K562 (cell line): ENCODE measurements at regions not wholly inside any gene's neighbourhood (a gene's known extent, or its start where the extent isn't known, plus 50 kb on each side); places are given as distances from the start of the nearest gene placed in this dataset.

ENCODE experiments used
- ATAC-seq: fragments of 200-7000 bp; cut with Tn5 transposase; 3 replicates; pipeline ENCODE4 v1.9.1; 2020; ENCODE audit warnings: moderate library complexity
- BruUV-seq: library from RNA; stranded (reverse); fragments of 400-500 nt; replicated peaks from 2 replicates; lab custom pipeline; 2021; lab: Mats Ljungman, UMichigan
- CTCF ChIA-PET: fragments of 300-600 bp; formaldehyde crosslinking; extraction: SDS; loops from one replicate; lab custom pipeline; 2021; ENCODE audit warnings: low intra/inter-chr PET ratio; lab: Yijun Ruan, JAX
- POLR2A ChIA-PET: fragments of 300-600, 350-650 bp; sonication (Branson Sonifier 250); formaldehyde crosslinking; extraction: SDS; loops from one replicate; lab custom pipeline; 2021; ENCODE audit warnings: antibody characterized with exemption, inconsistent platforms; lab: Yijun Ruan, JAX
- DNase-seq, 4 experiments: peaks; one replicate each; pipeline versions ENCODE4 v3.0.0 to v3.0.0-alpha.2; 2011 to 2018; ENCODE audit warnings: low spot score in 3 of 4, mixed read lengths in 3 of 4; ENCODE audit errors: extremely low read depth in 1 of 4
- FAIRE-seq: peaks from 2 replicates; lab custom pipeline; 2011; peaks lifted over from hg19 to GRCh38; lab: Jason Lieb, UNC
- H2AFZ ChIP-seq: 2 replicates; pipeline ENCODE4 v1.6.0; 2011; ENCODE audit warnings: low read depth, low read length, control low read depth, inconsistent platforms
- H3K27ac ChIP-seq: fragments of 200-600 bp; 3 replicates; pipeline ENCODE4 v1.8.0; 2011; ENCODE audit warnings: low read depth, mild to moderate bottlenecking, control low read depth, inconsistent platforms, low read length, moderate library complexity, mixed read lengths; ENCODE audit errors: extremely low read depth
- H3K27me3 ChIP-seq, 2 experiments: fragments of 300-600 bp in 1 of 2; 2 replicates in 1 of 2; 3 replicates in 1 of 2; pipeline versions ENCODE4 v1.6.0 to v1.8.0; 2011; ENCODE audit warnings: inconsistent platforms in 2 of 2, low read length in 2 of 2, mild to moderate bottlenecking in 1 of 2, mixed read lengths in 1 of 2, moderate library complexity in 1 of 2; ENCODE audit not compliant: control insufficient read depth in 2 of 2, insufficient read depth in 2 of 2
- H3K36me3 ChIP-seq: fragments of 300-600 bp; 3 replicates; pipeline ENCODE4 v1.8.0; 2011; ENCODE audit warnings: mild to moderate bottlenecking, low read length, inconsistent platforms; ENCODE audit not compliant: control insufficient read depth, insufficient read depth
- H3K4me1 ChIP-seq, 2 experiments: fragments of 200-600 bp in 1 of 2; replicated peaks in 1 of 2; 2 replicates in 1 of 2; 3 replicates in 1 of 2; pipeline versions ENCODE4 v1.5.1 to v1.8.0; 2011; ENCODE audit warnings: inconsistent platforms in 2 of 2, low read length in 2 of 2, mild to moderate bottlenecking in 1 of 2, mixed read lengths in 1 of 2, moderate library complexity in 1 of 2; ENCODE audit not compliant: control insufficient read depth in 2 of 2, insufficient read depth in 2 of 2
- H3K4me2 ChIP-seq: 2 replicates; pipeline ENCODE4 v1.6.1; 2011; ENCODE audit warnings: low read length, control low read depth, inconsistent platforms, mixed read lengths; ENCODE audit not compliant: insufficient read depth
- H3K4me3 ChIP-seq: fragments of 200-600 bp; sonication (generic), shearing (Covaris generic); 2 replicates; pipeline ENCODE4 v1.5.1; 2016; ENCODE audit warnings: control low read depth, inconsistent platforms
- H3K79me2 ChIP-seq: fragments of 200-600 bp; 3 replicates; pipeline ENCODE4 v1.8.0; 2011; ENCODE audit warnings: low read length, inconsistent platforms; ENCODE audit not compliant: control insufficient read depth, insufficient read depth
- H3K9ac ChIP-seq, 2 experiments: 2 replicates each; pipeline versions ENCODE4 v1.6.0 to v1.6.1; 2011; ENCODE audit warnings: low read depth in 2 of 2, low read length in 2 of 2, control low read depth in 1 of 2, inconsistent platforms in 1 of 2, mild to moderate bottlenecking in 1 of 2, mixed read lengths in 1 of 2; ENCODE audit not compliant: insufficient read depth in 1 of 2
- H3K9me1 ChIP-seq: one replicate; pipeline ENCODE4 v1.6.0; 2011; ENCODE audit warnings: inconsistent platforms, mild to moderate bottlenecking, low read length, moderate library complexity; ENCODE audit not compliant: control insufficient read depth, insufficient read depth
- H3K9me3 ChIP-seq: replicated peaks from 2 replicates; pipeline ENCODE4 v1.5.1; 2011; ENCODE audit warnings: low read depth, low read length, inconsistent platforms; ENCODE audit not compliant: control insufficient read depth, insufficient read depth
- H4K20me1 ChIP-seq: replicated peaks from 2 replicates; pipeline ENCODE4 v1.6.1; 2011; ENCODE audit warnings: low read length, inconsistent platforms, mixed read lengths; ENCODE audit not compliant: control insufficient read depth, insufficient read depth
- ELF1 ChIP-seq: fragments of 200-800 bp; sonication (Bioruptor generic); IDR thresholded peaks from 2 replicates; pipeline ENCODE4 v1.6.1; 2016; ENCODE audit warnings: missing genetic modification characterization, missing compliant biosample characterization
- FOXP1 ChIP-seq: sonication (generic); formaldehyde crosslinking; IDR thresholded peaks from 2 replicates; pipeline ENCODE4 v1.8.0; 2022; ENCODE audit warnings: mild to moderate bottlenecking, missing genetic modification reagents
- RBM14 ChIP-seq: fragments of 200-400 bp; formaldehyde crosslinking; IDR thresholded peaks from 2 replicates; pipeline ENCODE4 v1.6.1; 2018; ENCODE audit warnings: low read depth, mild to moderate bottlenecking, low read length, moderate library complexity, borderline replicate concordance; ENCODE audit not compliant: insufficient read depth
- SRSF9 ChIP-seq: fragments of 200-400 bp; formaldehyde crosslinking; IDR thresholded peaks from 2 replicates; pipeline ENCODE4 v1.6.1; 2017; ENCODE audit warnings: low read depth, low read length, borderline replicate concordance
- WGBS: fragments of 100-300 bp; shearing (Covaris generic); methylation state at CpG from one replicate; pipeline ENCODE4 v1.1.6; 2016; ENCODE audit warnings: low coverage, mixed read lengths; ENCODE audit not compliant: insufficient coverage; ENCODE audit errors: missing lambda C conversion rate; 5-methylcytosine and 5-hydroxymethylcytosine counted together
- in situ Hi-C: fragments of 300-500 bp; cut with MboI; formaldehyde crosslinking; loops from 4 replicates; pipeline ENCODE4 v1.15.0; 2018; ENCODE audit warnings: inconsistent platforms, mixed read lengths
- intact Hi-C: fragments of 100-400 bp; cut with micrococcal nuclease; formaldehyde crosslinking; loops from 2 replicates; pipeline ENCODE4 v1.14.2; 2022
- TF ChIP-seq, protein P1 (sequence below), 2 experiments: fragments of 450-650 bp; formaldehyde crosslinking in 1 of 2; IDR thresholded peaks; 2 replicates each; pipeline versions ENCODE4 v1.4.0 to v1.6.1; 2014 to 2020; ENCODE audit warnings: mild to moderate bottlenecking in 2 of 2, borderline replicate concordance in 1 of 2, low read depth in 1 of 2
- TF ChIP-seq, protein P2 (sequence below): sonication (generic); formaldehyde crosslinking; IDR thresholded peaks from 2 replicates; pipeline ENCODE4 v1.5.0; 2020; ENCODE audit warnings: missing genetic modification reagents

DNA sequence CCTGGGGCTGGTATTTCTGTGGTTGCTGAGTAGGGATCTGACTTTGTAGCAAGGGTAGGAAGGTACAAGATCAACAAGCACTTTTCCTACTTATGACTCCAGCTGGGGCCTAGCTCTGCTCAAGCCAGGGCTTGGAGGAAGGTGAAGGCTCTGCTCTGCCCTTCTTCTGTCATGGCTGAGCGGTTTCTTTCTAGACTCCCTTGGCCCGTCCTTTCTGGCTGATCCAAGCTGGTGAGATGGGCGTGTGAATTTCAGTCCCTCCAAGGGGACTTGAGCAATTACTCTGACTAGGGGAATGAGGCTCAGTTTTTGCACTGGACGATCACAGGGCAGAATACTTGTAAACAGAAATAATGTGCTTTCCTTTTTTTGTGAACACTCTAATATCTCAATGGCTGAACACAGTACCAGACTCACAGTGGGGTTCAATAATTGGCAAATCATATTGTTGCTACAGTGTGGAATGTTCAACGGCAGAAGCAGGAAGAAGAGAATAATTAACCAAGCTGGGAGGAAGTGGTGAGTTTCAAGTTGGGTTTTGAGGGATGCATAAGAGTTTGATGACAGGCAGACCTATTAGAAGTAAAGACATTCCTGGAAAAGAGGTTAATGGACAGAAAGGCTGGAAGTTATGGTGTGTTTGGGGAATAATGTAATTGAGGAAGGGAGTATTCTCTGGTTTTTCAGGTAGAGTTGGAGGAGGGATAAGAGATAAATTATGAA lies 507.6 kb downstream of the MIAT start:
- intact Hi-C loops: no loop called here

More for the DNA sequence above, 507.6 kb downstream of the MIAT start:
- in situ Hi-C loops: no loop called here
- BruUV-seq: no TSS peak
- ChIA-PET CTCF (no interaction called here), POLR2A (no interaction called here)
- Histone ChIP-seq H3K27ac (no peak overlapping the region), H3K79me2 (no peaks in the 10 kb centered on the region), H3K4me3 (no peak overlapping the region), H4K20me1 (no peaks in the 10 kb centered on the region), H3K9ac (no peak overlapping the region), H3K4me2 (no peak overlapping the region), H3K27me3 (peaks cover 0 to 5% of the 10 kb centered on the region in 2 experiments; a peak in 2 of 5 replicates), H3K9me1 (no peaks in the 10 kb centered on the region), H3K4me1 (no peaks in the 10 kb centered on the region; a peak in 1 of 5 replicates), H3K36me3 (no peaks in the 10 kb centered on the region), H3K9me3 (no peaks in the 10 kb centered on the region), H2AFZ (no peak overlapping the region)
- no peak for FAIRE-seq
- WGBS: 0% methylated on average over 4 of the region's 5 CpGs
- ATAC-seq: no peak
- TF ChIP-seq RBM14 (no peak), FOXP1 (no peak), ELF1 (tag) (no peak), SRSF9 (no peak)
- TF ChIP-seq, protein P1, sequence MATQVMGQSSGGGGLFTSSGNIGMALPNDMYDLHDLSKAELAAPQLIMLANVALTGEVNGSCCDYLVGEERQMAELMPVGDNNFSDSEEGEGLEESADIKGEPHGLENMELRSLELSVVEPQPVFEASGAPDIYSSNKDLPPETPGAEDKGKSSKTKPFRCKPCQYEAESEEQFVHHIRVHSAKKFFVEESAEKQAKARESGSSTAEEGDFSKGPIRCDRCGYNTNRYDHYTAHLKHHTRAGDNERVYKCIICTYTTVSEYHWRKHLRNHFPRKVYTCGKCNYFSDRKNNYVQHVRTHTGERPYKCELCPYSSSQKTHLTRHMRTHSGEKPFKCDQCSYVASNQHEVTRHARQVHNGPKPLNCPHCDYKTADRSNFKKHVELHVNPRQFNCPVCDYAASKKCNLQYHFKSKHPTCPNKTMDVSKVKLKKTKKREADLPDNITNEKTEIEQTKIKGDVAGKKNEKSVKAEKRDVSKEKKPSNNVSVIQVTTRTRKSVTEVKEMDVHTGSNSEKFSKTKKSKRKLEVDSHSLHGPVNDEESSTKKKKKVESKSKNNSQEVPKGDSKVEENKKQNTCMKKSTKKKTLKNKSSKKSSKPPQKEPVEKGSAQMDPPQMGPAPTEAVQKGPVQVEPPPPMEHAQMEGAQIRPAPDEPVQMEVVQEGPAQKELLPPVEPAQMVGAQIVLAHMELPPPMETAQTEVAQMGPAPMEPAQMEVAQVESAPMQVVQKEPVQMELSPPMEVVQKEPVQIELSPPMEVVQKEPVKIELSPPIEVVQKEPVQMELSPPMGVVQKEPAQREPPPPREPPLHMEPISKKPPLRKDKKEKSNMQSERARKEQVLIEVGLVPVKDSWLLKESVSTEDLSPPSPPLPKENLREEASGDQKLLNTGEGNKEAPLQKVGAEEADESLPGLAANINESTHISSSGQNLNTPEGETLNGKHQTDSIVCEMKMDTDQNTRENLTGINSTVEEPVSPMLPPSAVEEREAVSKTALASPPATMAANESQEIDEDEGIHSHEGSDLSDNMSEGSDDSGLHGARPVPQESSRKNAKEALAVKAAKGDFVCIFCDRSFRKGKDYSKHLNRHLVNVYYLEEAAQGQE (IDR thresholded peaks at IDR 0.05; ENCODE audit: borderline replicate concordance): no peak
- TF ChIP-seq, protein P1 (CRISPR knock-in tag; IDR thresholded peaks at IDR 0.05; ENCODE audit: low read depth): no peak
- TF ChIP-seq, protein P2, sequence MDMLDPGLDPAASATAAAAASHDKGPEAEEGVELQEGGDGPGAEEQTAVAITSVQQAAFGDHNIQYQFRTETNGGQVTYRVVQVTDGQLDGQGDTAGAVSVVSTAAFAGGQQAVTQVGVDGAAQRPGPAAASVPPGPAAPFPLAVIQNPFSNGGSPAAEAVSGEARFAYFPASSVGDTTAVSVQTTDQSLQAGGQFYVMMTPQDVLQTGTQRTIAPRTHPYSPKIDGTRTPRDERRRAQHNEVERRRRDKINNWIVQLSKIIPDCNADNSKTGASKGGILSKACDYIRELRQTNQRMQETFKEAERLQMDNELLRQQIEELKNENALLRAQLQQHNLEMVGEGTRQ (CRISPR knock-in tag): no peak
- no peak for DNase-seq
